ENCODE measurements at regions not wholly inside any gene's neighbourhood (a gene's known extent, or its start where the extent isn't known, plus 50 kb on each side); places are given as distances from the start of the nearest gene placed in this dataset.
A peak's percentile ranks its signal among the peaks of the same experiment; 100 is the strongest.

DNA sequence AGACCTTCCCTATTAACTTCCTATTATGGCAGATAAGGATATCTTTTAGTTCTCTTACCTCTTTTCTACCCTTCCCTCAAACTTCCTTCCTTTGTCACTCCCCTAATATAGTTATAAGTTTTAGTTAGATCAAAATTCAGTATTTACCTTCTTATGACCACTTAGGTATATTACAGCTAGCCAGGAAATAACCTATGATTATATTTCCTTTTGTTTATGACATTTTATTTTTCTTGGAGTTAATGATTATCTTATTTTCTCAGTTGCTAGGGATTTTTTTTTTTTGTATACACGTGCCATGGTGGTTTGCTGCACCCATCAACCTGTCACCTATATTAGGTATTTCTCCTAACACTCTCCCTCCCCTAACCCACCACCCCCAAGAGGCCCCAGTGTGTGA lies 88.2 kb upstream of the ZBED5 start:
- Mint-ChIP-seq H3K4me1 (no peaks in the 10 kb centered on the region), H3K9me3 (no peaks in the 10 kb centered on the region), H3K27ac (no peak overlapping the region), H3K4me3 (no peak overlapping the region), H3K27me3 (peaks cover 19% of the 10 kb centered on the region), H3K36me3 (ENCODE audit: low read depth) (no peaks in the 10 kb centered on the region)
- ATAC-seq (replicated peaks), result no peak

DNA sequence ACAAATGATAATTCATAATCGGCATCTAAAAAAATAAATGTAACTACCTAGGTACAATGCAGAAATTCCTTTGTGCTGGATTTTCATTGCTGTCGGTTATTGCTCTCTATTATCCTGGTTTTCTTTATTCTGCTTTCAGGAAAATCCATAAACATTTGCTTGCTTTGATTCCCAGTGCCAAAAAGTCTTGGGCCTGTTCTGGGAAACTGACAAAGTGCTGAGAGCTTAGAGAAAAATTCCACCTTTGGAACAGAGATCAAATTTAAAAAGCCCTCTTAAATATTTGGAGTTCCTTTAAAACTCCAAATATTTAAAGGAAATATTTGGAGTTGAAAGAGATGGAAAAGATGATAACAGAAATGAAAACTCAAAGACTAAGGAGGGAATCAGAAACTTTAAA lies 87.3 kb upstream of the ZBED5 start:
- H3K4me3 Mint-ChIP-seq, result no peak overlapping the region
- peaks cover 14% of the 10 kb centered on the region for H3K27me3 Mint-ChIP-seq
- H3K9me3 Mint-ChIP-seq, result no peaks in the 10 kb centered on the region
- H3K27ac Mint-ChIP-seq, result no peak overlapping the region
- no peak for ATAC-seq (replicated peaks)
- H3K4me1 Mint-ChIP-seq, result no peaks in the 10 kb centered on the region
- H3K36me3 Mint-ChIP-seq (ENCODE audit: low read depth), result no peaks in the 10 kb centered on the region

DNA sequence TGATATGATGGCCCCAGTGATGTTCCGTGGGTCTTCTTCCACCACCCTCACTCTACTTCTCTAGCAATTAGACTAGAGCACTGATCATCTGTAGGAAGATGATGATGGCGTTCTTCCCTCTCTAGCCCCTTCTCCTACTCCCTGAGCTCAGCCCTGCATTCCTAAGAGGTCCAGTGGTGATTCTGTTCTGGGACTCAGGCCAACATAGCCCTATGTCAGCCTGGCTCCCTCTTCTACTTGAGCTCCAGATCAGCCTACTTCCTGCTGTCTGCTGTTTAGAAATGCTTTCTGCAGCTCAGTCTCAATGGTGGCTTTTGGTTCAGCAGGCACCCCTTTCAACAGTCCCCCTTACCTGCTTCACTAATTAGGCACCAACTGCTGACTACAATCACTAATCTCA lies 86.1 kb upstream of the ZBED5 start:
- no peak for ATAC-seq (replicated peaks)

DNA sequence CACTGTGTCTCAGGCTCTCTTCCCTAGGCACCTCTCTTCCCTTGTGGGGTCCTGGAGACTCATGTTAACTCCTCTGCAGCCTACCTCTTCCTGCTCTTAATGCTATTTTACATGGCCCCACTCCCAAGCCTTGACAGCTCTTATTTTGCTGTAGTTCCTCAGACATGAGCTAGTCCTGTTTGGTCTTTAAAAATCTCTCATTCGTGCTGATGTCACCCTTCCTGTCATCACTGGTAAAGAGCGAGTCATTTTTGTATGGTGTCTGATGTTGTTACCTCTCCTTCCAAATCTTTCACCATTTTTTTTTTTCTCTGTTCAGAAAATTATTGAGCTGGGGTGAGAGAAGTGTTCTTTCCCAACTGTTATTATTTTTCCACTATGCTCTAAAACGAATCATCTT lies 84.8 kb upstream of the ZBED5 start:
- peaks cover under 1% of the 10 kb centered on the region for H3K27me3 Mint-ChIP-seq
- ATAC-seq (replicated peaks), result peak; percentile 55

More for the DNA sequence above, 86.1 kb upstream of the ZBED5 start:
- no peaks in the 10 kb centered on the region for H3K36me3 Mint-ChIP-seq (ENCODE audit: low read depth)
- H3K27ac Mint-ChIP-seq, result no peak overlapping the region
- H3K4me1 Mint-ChIP-seq, result no peaks in the 10 kb centered on the region
- no peaks in the 10 kb centered on the region for H3K9me3 Mint-ChIP-seq
- H3K27me3 Mint-ChIP-seq, result peaks cover 9% of the 10 kb centered on the region
- no peak overlapping the region for H3K4me3 Mint-ChIP-seq

DNA sequence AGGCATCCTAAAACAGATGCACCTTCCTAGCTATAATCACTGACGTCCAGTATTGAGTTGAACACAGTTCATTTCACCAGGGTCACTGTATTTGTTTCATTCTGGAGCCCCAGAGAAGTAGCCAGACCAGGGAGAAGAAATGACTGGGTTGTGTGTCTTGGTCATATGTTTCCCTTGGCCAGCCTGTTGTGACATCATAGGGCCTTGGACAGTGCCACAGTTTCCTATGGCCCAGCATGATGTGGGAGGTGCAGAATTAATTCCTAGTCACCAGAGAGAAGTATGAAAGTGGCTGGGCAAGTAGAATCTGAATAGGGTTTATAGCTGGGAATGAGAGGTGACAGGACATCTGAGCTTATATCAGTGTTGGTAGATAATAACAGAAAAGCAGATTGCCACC lies 84.0 kb upstream of the ZBED5 start:
- no peak overlapping the region for H3K4me3 Mint-ChIP-seq
- no peaks in the 10 kb centered on the region for H3K9me3 Mint-ChIP-seq
- no peak overlapping the region for H3K27ac Mint-ChIP-seq
- no peak for ATAC-seq (replicated peaks)
- no peaks in the 10 kb centered on the region for H3K27me3 Mint-ChIP-seq
- no peaks in the 10 kb centered on the region for H3K36me3 Mint-ChIP-seq (ENCODE audit: low read depth)
- H3K4me1 Mint-ChIP-seq, result no peaks in the 10 kb centered on the region

More for the DNA sequence above, 84.8 kb upstream of the ZBED5 start:
- Mint-ChIP-seq H3K36me3 (ENCODE audit: low read depth) (no peaks in the 10 kb centered on the region), H3K9me3 (no peaks in the 10 kb centered on the region), H3K4me1 (no peaks in the 10 kb centered on the region), H3K27ac (no peak overlapping the region), H3K4me3 (no peak overlapping the region)

DNA sequence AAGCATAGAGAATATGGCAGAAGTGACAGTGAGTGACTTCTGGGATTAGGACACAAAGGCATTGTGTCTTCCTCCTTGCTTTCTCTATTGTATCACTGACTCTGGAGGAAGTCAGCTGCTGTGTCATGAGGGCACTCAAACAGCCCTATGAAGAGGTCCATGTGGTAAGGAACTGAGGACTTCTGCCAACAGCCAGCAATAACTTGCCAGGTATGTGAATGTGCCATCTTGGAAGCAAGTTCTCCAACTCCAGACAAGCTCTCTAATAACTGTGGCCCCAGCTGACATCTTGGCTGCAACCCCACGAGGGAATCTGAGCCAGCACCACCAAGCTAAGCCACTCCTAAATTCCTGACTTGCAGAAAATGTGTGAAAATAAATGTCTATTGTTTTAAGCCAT lies 83.6 kb upstream of the ZBED5 start:
- Mint-ChIP-seq H3K27me3 (no peaks in the 10 kb centered on the region), H3K36me3 (ENCODE audit: low read depth) (no peaks in the 10 kb centered on the region), H3K9me3 (no peaks in the 10 kb centered on the region), H3K4me3 (no peak overlapping the region), H3K27ac (no peak overlapping the region), H3K4me1 (no peaks in the 10 kb centered on the region)
- no peak for ATAC-seq (replicated peaks)

DNA sequence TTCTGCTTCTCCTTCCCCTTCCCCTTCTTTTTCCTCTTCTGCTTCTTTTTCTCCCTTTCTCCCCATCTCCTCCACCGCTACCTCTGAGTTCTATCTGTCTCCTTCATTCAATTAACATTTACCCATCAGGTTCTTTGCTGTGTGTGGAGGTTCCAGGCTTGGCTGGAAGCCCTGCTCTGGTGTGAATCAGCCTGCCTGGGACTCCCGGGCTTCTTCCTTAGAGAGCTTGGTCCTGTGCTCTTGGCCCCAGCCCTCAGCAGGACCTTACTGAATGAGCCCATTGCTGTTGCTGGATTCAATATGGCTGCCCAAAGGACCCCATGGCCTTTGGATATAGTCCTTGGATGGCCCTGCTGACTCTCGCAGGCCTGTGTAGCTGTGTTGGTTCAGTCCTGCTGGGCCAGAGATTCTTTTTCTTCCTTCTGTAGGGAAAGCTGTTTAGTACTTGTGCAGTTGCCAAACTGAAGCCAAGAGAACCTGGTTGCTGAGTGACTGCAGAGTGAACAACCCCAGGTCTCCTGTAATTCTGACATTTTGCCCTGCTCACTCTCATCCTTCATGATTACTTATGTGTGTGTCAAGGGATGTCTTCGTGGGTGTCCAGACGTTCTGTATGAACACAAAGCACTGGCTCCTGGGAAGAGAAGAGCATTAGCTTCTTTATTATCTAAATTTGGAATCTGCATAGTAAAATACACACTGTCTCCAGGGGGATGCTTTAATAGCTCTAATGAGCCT lies 81.0 kb upstream of the ZBED5 start:
- peaks cover 3% of the 10 kb centered on the region for H3K4me1 Mint-ChIP-seq
- H3K9me3 Mint-ChIP-seq, result no peaks in the 10 kb centered on the region
- no peak for ATAC-seq (replicated peaks)
- no peaks in the 10 kb centered on the region for H3K27me3 Mint-ChIP-seq
- no peak overlapping the region for H3K4me3 Mint-ChIP-seq
- no peak overlapping the region for H3K27ac Mint-ChIP-seq
- H3K36me3 Mint-ChIP-seq (ENCODE audit: low read depth), result no peaks in the 10 kb centered on the region

DNA sequence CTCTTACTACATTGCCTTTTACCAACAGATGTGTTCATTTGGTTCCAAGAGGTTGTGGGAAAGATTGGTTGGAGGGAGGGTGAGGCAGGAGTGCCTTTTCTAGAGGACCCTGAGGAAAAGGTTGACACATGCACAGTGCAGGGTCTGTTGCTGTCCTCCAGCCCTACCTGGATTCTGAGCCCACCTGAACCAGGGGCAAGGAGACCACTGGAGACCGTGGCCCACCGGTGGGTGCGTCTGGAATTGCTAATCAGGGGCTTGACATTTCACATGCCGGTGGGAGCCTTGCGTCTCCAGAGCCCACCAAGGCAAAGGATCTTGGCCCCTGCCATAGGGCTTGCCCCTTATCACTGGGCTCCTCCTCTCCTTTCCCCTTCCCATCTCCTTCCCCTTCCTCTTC lies 80.4 kb upstream of the ZBED5 start:
- Mint-ChIP-seq H3K27ac (no peak overlapping the region), H3K4me1 (peaks cover 8% of the 10 kb centered on the region), H3K36me3 (ENCODE audit: low read depth) (no peaks in the 10 kb centered on the region), H3K27me3 (peaks cover 3% of the 10 kb centered on the region), H3K4me3 (no peak overlapping the region), H3K9me3 (no peaks in the 10 kb centered on the region)
- no peak for ATAC-seq (replicated peaks)

DNA sequence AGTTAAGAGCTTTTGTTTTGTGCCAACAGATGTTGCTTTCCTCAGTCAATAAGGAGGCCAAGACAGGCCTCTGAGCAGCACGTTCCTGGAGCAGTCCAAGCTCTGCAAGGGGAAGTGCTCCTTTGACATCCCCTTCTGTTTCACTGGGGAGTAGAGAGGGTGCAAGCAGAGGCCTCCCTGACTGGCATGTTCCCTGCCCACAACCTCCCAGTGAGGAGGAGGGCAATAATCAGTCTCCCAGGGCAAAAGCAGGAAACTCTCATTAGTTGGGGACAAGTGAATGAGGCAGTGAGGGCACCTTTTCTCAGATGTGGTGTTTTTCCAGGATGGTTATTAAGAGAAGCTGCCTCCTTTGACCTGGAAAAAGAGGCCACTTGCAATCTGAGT lies 79.5 kb upstream of the ZBED5 start:
- H3K9me3 Mint-ChIP-seq, result no peaks in the 10 kb centered on the region
- peaks cover 8% of the 10 kb centered on the region for H3K4me1 Mint-ChIP-seq
- H3K4me3 Mint-ChIP-seq, result no peak overlapping the region
- ATAC-seq (replicated peaks), result no peak
- H3K36me3 Mint-ChIP-seq (ENCODE audit: low read depth), result no peaks in the 10 kb centered on the region
- no peak overlapping the region for H3K27ac Mint-ChIP-seq
- H3K27me3 Mint-ChIP-seq, result peaks cover 8% of the 10 kb centered on the region

DNA sequence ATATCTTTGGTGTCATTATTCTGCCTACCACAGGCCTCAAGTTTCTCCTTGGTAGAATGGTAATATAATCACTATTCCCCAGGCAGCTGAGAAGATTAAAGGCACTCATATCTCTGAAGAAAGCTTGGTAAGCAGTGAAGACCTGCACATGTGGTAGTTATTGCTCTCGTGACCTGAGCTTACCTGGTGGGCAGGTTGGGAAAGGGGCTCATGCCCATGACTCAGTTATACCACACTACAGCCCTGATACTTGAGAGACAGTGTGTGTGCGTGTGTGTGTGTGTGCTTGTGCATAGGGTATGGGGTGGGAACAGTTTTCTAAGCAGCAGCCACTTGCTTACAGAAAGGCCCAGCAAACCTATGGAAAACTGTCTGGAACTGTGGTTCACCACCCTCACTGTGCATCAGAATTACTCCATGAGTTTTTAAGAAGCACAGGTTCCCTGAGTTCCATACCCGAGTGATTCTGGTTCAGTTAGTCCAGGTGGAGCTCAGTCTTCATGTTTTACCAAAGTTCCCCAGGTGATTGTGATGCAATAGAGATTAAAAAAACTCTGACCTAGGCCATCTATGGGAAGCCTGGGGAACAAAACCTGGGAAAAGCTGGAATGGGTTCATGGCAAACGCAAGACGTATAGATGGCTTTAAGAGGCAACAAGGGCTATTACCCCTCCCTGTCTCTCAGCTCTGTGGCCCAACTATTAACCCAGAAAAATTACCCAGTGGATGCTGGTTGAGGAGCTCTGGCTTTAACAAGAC lies 79.0 kb upstream of the ZBED5 start:
- Mint-ChIP-seq H3K36me3 (ENCODE audit: low read depth) (no peaks in the 10 kb centered on the region), H3K4me3 (no peak overlapping the region), H3K27ac (no peak overlapping the region), H3K4me1 (peaks cover 8% of the 10 kb centered on the region), H3K27me3 (peaks cover 9% of the 10 kb centered on the region), H3K9me3 (no peaks in the 10 kb centered on the region)
- no peak for ATAC-seq (replicated peaks)

DNA sequence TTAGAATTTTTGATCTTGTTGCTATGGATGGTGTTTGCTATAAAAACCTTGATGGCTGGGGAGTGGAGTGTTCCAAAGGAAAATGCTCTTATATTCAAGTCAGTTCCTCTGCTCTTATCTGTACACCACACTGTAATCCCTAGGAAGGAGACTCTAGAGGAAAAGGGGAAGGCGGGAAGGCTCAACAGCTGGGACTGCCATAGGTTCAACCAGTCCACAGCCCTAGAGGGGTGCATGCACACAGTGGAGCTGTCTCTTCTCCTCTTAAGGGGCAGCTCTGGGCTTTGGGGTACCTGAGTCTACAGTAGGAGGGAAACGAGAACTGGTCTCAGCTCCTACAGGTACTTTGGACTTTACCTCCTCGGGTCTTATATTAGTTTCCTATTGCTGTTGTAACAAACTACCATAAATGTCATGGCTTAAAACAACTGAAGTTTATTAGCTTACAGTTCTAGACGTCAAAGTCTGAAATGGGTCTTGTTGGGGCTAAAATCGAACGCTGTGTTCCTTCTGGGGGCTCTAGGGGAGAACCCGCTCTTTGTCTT lies 77.2 kb upstream of the ZBED5 start:
- peaks cover 13% of the 10 kb centered on the region for H3K27me3 Mint-ChIP-seq
- peak overlapping the region; percentile 72 for H3K4me3 Mint-ChIP-seq
- no peak overlapping the region for H3K27ac Mint-ChIP-seq
- peaks cover 8% of the 10 kb centered on the region for H3K4me1 Mint-ChIP-seq
- no peaks in the 10 kb centered on the region for H3K36me3 Mint-ChIP-seq (ENCODE audit: low read depth)
- ATAC-seq (replicated peaks), result no peak
- no peaks in the 10 kb centered on the region for H3K9me3 Mint-ChIP-seq

DNA sequence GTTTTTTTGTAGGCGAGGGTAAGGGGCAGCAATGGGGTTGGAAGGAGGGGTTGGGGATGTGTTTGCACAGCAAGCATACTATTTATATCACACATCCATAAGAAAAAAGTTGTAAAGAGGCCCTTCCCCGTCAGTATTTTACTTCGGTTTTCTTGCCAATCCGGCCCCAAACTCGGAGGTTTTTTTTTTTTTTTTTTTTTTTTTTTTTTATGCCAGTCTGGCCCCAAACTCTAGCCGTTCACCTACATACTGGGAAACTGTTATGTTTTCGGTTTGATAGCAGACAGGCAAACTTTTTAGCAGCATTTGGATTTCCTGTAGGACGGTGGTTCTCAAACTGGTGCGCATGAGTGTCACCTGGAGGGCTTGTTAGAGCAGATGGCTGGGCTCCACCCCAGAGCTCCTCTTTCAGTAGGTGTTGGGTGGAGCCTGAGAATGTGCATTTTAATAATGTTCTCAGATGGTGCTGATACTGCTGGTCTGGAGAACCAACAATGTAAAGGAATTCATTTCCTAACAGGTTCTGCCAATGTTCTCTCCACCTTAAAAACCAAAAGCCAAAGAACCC lies 76.5 kb upstream of the ZBED5 start:
- no peak overlapping the region for H3K27ac Mint-ChIP-seq
- ATAC-seq (replicated peaks), result peak; percentile 2
- H3K4me3 Mint-ChIP-seq, result peak overlapping the region; percentile 72
- no peaks in the 10 kb centered on the region for H3K36me3 Mint-ChIP-seq (ENCODE audit: low read depth)
- H3K4me1 Mint-ChIP-seq, result peaks cover 8% of the 10 kb centered on the region
- peaks cover 13% of the 10 kb centered on the region for H3K27me3 Mint-ChIP-seq
- no peaks in the 10 kb centered on the region for H3K9me3 Mint-ChIP-seq

DNA sequence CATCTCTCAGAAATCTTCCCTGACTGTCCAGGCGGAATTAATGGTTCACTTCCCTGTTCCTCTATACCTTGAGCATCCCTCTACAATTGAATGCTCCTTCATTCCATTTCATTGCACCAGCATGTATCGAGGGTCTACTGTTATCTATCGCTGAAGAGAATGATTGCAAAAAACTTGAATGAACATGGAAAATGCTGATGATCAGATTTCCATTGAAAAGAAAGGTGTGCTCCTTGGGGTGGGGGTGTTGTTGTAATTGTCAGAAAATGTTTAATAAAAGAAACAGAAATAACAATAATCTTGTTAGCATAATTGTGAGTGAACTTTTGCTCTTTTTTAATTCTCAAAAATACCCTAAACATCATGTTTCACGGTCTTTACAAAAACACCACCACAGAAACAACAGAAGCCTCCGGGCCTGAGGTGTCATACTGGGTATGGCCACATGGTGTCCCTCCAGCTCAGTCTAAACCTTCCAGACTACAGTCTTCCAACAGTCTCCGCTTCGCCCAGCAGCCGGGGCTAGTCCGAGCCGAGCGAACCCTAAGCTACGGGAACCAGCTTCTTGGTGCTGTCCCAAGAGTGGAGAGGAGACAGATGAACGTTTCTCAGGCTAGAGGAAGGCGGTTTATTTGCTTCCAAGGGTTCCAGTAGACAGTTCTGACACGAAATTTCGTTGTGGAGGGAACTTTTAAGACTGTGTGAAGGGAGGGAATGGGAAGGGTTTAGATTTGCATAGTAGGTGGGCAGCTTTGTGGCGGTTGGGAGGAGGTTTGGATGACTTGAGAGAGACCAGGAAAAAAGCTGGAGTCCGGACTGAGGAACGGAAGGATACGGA lies 75.8 kb upstream of the ZBED5 start:
- Mint-ChIP-seq H3K9me3 (no peaks in the 10 kb centered on the region), H3K36me3 (ENCODE audit: low read depth) (no peaks in the 10 kb centered on the region), H3K4me3 (peak overlapping the region; percentile 72), H3K27ac (no peak overlapping the region), H3K4me1 (peaks cover 8% of the 10 kb centered on the region), H3K27me3 (peaks cover 15% of the 10 kb centered on the region)
- ATAC-seq (replicated peaks), result peak; percentile 88

DNA sequence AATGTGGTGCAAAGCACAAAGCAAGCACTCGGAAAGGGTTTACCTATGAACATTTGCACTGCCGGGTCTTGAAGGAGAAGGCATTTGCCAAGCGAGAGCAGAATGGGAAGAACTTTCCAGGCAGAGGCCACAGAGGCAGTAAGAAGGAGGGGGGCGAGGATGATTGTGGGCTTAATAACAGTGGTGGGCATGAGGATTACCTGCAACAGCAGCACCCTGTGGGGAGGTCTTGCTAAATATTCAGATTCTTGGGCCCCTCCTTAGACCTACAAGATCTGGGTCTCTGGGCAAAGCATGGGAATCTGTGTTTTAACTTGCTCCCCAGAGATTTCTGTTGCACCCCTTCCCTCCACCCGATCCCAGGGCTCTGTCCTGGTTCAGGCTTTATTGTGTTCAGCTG lies 75.1 kb upstream of the ZBED5 start:
- H3K27me3 Mint-ChIP-seq, result peaks cover 18% of the 10 kb centered on the region
- no peak overlapping the region for H3K4me3 Mint-ChIP-seq
- H3K27ac Mint-ChIP-seq, result no peak overlapping the region
- H3K36me3 Mint-ChIP-seq (ENCODE audit: low read depth), result no peaks in the 10 kb centered on the region
- ATAC-seq (replicated peaks), result no peak
- peaks cover 8% of the 10 kb centered on the region for H3K4me1 Mint-ChIP-seq
- H3K9me3 Mint-ChIP-seq, result no peaks in the 10 kb centered on the region
